ENCODE measurements at regions not wholly inside any gene's neighbourhood (a gene's known extent, or its start where the extent isn't known, plus 50 kb on each side); places are given as distances from the start of the nearest gene placed in this dataset.

GRCh38 chr18:70688286-70688685, 399.4 kb downstream of the SOCS6 start:
- TF ChIP-seq CTCF (IDR thresholded peaks at IDR 0.05; ENCODE audit: unreplicated experiment) = no peak
- ChIA-PET CTCF (no interaction called here), POLR2A (no interaction called here)
- peaks cover 12% of the 10 kb centered on the region for H3K9me3 Mint-ChIP-seq (ENCODE audit: unreplicated experiment)
- no peaks in the 10 kb centered on the region for H3K4me1 Mint-ChIP-seq (ENCODE audit: insufficient read depth, unreplicated experiment)
- BruUV-seq (replicated peaks) = no TSS peak
- intact Hi-C loops (cut with micrococcal nuclease) = no loop called here
- H3K27me3 Mint-ChIP-seq (ENCODE audit: insufficient read depth, unreplicated experiment) = peaks cover 22% of the 10 kb centered on the region
- H3K36me3 Mint-ChIP-seq (ENCODE audit: insufficient read depth, unreplicated experiment) = no peaks in the 10 kb centered on the region
- H3K4me3 Mint-ChIP-seq (ENCODE audit: unreplicated experiment) = no peak overlapping the region
- DNase-seq (ENCODE audit: unreplicated experiment) = no peak
- H3K27ac Mint-ChIP-seq (ENCODE audit: low read depth, unreplicated experiment) = no peak overlapping the region

- no peaks in the 10 kb centered on the region for H3K27me3 Mint-ChIP-seq (ENCODE audit: insufficient read depth, unreplicated experiment)
- no peak for DNase-seq (ENCODE audit: unreplicated experiment)
- TF ChIP-seq CTCF (IDR thresholded peaks at IDR 0.05; ENCODE audit: unreplicated experiment) = no peak
- no peaks in the 10 kb centered on the region for H3K9me3 Mint-ChIP-seq (ENCODE audit: unreplicated experiment)
- BruUV-seq (replicated peaks) = no TSS peak
- CTCF ChIA-PET = interaction anchor here (0.6 to 0.9 kb wide), 3 partner anchors 194 to 785 kb away, joined by 3 to 4 read pairs (median 4); no protein-coding TSS in a partner anchor
- H3K36me3 Mint-ChIP-seq (ENCODE audit: insufficient read depth, unreplicated experiment) = no peaks in the 10 kb centered on the region
- POLR2A ChIA-PET = no interaction called here
- no peaks in the 10 kb centered on the region for H3K4me1 Mint-ChIP-seq (ENCODE audit: insufficient read depth, unreplicated experiment)
- no peak overlapping the region for H3K4me3 Mint-ChIP-seq (ENCODE audit: unreplicated experiment)
- intact Hi-C loops (cut with micrococcal nuclease) = no loop called here
- H3K27ac Mint-ChIP-seq (ENCODE audit: low read depth, unreplicated experiment) = no peak overlapping the region
These were observed 396.0 kb downstream of the SOCS6 start for GRCh38 chr18:70684821-70685220.

- no peaks in the 10 kb centered on the region for H3K9me3 Mint-ChIP-seq (ENCODE audit: unreplicated experiment)
- BruUV-seq (replicated peaks) = no TSS peak
- ChIA-PET POLR2A (interaction anchor here (0.8 kb wide), 1 partner anchor 52 kb away, joined by 3 read pairs; no protein-coding TSS in a partner anchor), CTCF (no interaction called here)
- H3K4me3 Mint-ChIP-seq (ENCODE audit: unreplicated experiment) = no peak overlapping the region
- intact Hi-C loops (cut with micrococcal nuclease) = no loop called here
- no peaks in the 10 kb centered on the region for H3K36me3 Mint-ChIP-seq (ENCODE audit: insufficient read depth, unreplicated experiment)
- no peak for DNase-seq (ENCODE audit: unreplicated experiment)
- no peaks in the 10 kb centered on the region for H3K4me1 Mint-ChIP-seq (ENCODE audit: insufficient read depth, unreplicated experiment)
- peaks cover 14% of the 10 kb centered on the region for H3K27me3 Mint-ChIP-seq (ENCODE audit: insufficient read depth, unreplicated experiment)
- TF ChIP-seq CTCF (IDR thresholded peaks at IDR 0.05; ENCODE audit: unreplicated experiment) = no peak
- H3K27ac Mint-ChIP-seq (ENCODE audit: low read depth, unreplicated experiment) = no peak overlapping the region
These were observed 394.4 kb downstream of the SOCS6 start for GRCh38 chr18:70683263-70683662.

GRCh38 chr18:70674896-70675295, 386.1 kb downstream of the SOCS6 start:
- peaks cover 14% of the 10 kb centered on the region for H3K27me3 Mint-ChIP-seq (ENCODE audit: insufficient read depth, unreplicated experiment)
- CTCF ChIA-PET = no interaction called here
- no peak overlapping the region for H3K27ac Mint-ChIP-seq (ENCODE audit: low read depth, unreplicated experiment)
- no peak for TF ChIP-seq CTCF (IDR thresholded peaks at IDR 0.05; ENCODE audit: unreplicated experiment)
- BruUV-seq (replicated peaks) = no TSS peak
- no peak for DNase-seq (ENCODE audit: unreplicated experiment)
- no peak overlapping the region for H3K4me3 Mint-ChIP-seq (ENCODE audit: unreplicated experiment)
- POLR2A ChIA-PET = no interaction called here
- intact Hi-C loops (cut with micrococcal nuclease) = no loop called here
- no peaks in the 10 kb centered on the region for H3K4me1 Mint-ChIP-seq (ENCODE audit: insufficient read depth, unreplicated experiment)
- no peaks in the 10 kb centered on the region for H3K36me3 Mint-ChIP-seq (ENCODE audit: insufficient read depth, unreplicated experiment)
- no peaks in the 10 kb centered on the region for H3K9me3 Mint-ChIP-seq (ENCODE audit: unreplicated experiment)

Measured in MCF 10A (cell line).